Pulmonary artery endothelial cell (primary cell): ENCODE measurements at regions not wholly inside any gene's neighbourhood (a gene's known extent, or its start where the extent isn't known, plus 50 kb on each side); places are given as distances from the start of the nearest gene placed in this dataset.

ENCODE experiments used
- DNase-seq: peaks from one replicate; pipeline ENCODE4 v3.0.0-alpha.2; 2011; ENCODE audit warnings: low read depth, low spot score

GRCh38 chr13:109440320-109440719 is 346.1 kb downstream of the IRS2 start:
- no peak for DNase-seq

DNA sequence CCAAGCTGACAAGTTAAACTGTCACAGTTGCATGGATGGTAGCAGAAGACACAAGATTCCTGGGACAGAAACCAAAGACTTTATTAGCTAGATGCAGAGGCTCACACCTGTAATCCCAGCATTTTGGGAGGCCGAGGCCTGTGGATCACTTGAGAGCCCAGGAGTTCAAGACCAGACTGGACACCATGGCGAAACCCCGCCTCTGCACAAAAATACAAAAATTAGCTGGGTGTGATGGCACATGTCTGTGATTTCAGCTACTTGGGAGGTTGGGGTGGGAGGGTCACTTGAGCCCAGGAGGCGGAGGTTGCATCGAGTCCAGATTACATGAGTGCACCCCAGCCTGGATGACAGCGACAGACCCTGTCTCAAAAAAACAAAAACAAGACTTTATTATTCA is 346.6 kb downstream of the IRS2 start:
- DNase-seq = no peak

DNA sequence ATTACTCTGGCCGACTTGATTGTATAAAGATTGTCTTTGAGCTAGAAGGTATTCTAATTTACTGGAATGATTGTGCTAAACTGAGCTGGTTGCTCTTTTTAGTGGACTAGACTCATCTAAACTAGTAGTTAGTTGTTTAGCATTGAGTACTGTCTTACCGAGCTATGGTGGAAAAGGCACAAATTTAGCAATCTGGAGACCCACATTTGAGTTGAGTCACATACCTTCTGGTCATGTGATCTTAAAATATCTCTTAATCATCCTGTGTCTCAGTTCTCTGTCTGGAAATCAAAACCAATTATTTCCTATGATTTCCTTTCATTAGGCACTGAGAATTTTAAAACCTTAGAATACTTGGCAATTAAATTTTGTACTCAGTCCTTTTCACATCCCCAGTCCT is 349.5 kb downstream of the IRS2 start:
- no peak for DNase-seq

- DNase-seq = no peak
These were observed 350.2 kb downstream of the IRS2 start for GRCh38 chr13:109436055-109436622.

- DNase-seq = no peak
These were observed 355.2 kb downstream of the IRS2 start for GRCh38 chr13:109431217-109431616.

DNA sequence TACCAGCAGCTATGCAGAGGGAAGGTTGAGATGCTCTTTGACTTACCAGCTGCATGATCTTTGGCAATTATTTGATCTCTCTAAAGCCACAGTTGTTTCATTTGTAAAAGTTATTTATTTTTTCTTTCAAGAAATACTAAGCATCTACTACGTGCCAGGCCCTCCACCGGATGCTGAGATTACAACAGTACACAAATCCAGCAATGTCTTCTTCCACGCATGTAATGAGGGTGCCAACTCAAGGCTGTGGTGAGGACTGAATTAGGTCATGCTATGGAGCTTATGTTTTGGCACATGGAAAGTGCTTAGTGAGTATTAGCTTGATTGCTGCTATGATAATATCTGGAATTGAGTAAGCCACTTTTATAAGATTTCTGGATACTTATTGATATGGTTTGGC is 358.2 kb downstream of the IRS2 start:
- no peak for DNase-seq

- DNase-seq = no peak
These were observed 358.7 kb downstream of the IRS2 start for GRCh38 chr13:109427695-109428094.

DNA sequence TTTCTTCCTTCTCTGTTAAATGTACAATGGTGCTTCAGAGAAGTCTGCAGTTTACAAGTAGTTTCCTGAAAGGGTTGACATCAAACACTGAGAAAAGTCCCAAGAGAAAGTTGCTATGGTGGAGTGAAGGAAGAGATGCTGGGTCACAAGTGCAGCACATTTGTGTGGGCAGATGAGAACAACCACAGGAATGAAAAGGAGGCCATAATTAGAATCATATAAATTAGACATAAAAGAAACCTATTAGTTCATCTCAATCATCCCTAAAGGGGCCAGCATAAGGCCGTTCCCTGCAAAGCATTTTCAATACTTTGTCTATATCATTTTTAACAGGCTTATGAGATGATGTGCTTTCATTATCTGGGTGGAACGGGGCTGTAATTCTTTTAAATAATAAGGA is 359.2 kb downstream of the IRS2 start:
- no peak for DNase-seq

DNA sequence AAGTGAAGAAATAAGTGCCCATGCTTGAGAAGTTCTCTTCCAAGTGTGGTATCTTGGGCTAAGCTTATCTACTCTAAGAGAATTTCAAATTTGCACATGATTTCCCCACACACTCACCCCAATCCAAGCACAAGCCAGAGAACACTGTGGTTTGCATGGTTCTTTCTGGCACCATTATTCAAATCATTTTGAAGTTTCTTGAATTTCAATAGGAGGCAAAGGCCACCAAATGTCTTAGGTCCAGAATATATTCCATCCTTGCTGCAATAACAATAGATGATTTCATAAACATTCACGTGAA is 359.7 kb downstream of the IRS2 start:
- no peak for DNase-seq

DNA sequence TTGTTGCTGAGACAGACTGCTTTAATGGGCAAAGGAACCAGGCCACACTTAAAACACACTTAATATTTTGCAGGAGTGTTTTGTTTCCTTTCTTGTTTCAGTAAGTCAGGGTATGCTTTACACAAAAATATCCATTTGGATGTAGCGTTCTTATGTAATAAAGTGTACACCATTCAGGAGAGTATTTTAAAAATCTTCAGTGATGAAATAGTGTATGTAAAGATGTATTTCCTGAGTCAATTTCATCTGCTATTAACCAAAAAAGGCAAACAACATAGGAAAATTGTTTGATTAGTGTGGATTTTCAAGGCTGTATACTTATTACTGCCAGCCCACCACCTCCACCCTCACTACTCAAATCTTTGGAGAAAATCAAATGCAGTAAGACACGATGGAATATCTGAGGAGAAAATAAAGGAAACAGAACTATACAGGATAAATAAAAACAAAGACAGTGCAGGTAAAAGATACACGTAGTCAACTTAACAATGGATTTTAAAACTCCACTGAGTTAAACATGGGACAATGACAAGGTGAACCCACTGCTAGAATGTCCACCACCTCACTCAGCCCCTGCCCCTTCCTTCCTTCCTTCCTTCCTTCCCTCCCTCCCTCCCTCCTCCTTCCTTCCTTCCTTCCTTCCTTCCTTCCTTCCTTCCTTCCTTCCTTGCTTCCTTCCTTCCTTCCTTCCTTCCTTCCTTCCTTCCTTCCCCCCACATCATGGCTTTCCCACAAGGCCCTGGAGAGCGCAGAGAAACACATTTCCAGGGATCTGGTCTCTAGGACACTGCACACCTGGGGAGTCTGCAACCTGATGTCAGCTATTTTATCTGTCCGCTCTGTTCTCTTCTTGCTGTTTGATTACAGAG is 360.3 kb downstream of the IRS2 start:
- DNase-seq = no peak

DNA sequence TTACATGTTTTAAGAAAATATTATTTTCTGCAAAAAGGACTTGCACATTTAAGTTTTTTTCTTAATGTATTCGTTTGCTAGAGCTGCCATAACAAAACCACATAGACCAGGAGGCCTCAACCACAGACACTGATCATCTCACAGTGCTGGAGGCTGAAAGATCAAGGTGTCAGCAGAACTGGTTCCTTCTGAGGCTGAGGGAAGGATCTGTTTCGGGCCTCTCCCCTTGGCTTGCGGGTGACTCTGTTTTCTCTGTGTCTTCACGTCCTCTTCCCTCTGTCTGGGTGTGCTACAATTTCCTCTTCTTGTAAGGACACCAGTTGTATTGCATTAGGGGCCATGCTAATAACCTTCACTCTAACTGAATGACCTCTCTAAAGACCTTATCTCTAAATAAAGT is 364.2 kb downstream of the IRS2 start:
- no peak for DNase-seq

DNA sequence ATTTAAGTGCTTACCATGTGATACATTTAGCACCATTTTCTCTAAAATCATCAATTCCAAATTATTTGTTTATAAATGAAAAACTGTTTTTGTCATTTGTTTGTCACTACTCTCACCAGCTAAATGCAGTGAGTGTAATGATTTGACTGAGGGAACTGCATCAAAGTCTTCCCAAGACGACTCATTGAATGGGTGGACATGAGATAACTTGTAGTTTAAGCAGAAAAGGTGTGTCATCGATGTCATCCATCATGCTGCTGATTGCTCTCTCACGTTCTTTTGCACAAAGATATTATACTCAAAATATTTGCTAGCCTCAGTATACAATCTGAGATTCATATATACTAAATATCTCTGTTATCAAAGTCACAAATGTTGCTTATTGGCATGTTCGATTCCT is 366.5 kb downstream of the IRS2 start:
- DNase-seq = no peak

GRCh38 chr13:109418111-109418510 is 368.3 kb downstream of the IRS2 start:
- DNase-seq = no peak

DNA sequence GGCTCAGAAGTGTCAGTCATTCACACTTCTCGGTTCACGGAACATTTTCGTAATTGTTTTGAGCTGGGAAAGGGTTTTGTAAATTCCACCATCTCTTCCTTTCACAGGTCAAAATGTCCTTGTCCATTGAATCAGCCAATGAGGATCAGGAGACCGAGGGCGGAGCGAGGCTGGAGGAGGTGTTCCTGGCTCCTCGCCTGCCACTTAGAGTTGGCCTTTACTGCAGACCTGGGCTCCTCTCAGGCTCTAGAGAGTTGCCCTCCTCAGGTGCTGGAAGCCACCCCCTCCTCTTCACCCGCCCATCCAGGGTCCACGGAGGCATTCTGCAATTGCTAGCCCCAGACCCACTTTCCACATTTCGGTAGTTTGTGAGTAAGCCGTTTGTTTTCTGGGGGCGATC is 370.4 kb downstream of the IRS2 start:
- no peak for DNase-seq

GRCh38 chr13:109415057-109415456 is 371.3 kb downstream of the IRS2 start:
- no peak for DNase-seq

- no peak for DNase-seq
These were observed 374.0 kb downstream of the IRS2 start for GRCh38 chr13:109412283-109412901.

GRCh38 chr13:109410868-109411267 is 375.5 kb downstream of the IRS2 start:
- DNase-seq = no peak

DNA sequence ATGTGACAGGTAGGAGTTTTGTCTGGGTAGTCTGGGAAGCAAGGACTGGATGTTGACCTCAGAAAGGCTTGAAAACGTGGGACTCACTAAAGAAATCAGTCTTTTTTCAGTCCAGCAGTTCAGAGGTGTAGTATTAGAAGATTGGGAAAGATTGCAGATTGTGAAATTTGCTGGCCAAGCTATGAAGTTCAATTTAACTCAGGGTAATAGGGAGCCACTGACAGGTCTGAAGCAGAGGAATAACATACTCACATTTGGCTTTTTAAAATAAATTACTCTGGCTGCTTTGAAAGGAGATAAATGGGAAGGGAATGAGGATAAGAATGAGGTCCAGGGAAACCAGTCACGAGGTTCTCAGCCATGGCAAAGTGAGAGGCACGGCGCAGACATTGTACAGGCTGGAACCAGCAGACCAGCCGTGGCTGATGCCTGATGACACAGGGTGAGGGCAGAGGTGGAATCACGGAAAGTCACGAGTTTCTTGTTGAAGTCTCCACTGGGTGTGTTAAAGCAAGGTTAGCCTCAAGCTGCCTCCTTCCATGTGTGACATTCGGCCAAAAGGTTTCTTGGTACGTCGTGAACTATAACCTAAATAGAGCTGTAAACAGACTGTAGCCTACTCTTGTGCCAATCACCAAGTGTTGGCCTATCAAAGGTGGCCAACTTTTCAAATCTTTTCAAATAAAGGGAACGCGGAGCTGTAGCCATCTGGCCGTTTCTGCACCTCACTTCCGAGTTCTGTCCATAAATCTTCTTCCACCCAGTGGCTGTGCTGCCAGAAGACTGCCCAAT is 377.6 kb downstream of the IRS2 start:
- DNase-seq = no peak

DNA sequence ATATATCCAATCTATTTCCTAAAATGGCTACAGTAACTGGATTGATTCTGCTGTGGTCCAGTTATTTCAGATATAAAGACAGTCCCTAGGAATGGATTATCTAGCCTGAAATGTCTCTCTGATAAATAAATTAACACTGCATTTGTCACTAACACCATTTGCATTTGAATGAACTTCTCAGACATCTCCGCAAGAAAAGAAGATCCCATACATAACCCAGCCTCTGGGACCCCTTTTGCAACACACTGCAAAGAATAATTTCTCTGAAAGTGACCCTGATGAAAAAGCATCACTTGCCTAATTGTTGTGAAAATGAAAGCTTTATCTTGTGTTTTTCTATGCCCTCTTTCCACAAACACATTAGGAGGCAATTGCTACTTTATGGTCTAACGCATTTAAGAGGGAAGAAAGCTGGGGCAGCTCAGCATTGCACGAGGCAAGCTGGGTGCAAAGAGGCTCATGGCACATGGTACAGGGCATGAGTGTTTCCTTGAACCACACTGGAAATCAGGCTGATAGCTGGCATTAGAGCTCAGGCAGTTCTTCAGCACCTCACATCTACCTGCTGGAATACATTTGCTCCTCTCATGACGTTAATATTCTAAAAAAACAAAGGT is 379.9 kb downstream of the IRS2 start:
- DNase-seq = no peak

DNA sequence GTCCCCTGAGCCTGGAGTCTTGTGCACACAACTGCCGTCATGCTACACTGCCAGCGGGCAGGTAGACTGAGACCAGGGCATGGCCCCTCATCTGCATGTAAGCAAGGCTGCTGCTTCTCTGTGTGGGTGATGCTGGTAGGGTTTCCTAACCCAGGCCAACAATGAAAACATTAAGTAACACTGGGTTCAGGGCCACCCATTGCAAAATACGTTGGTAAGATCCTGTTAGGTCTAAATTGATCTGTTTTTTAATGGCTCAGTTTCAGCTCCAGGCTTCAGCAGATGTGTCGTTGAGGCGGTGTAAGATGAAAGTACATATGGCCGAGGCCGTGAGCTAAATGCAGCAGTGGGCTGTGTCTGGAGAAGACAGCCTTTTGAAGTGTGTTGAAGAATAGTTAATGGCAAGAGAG is 383.4 kb downstream of the IRS2 start:
- no peak for DNase-seq

GRCh38 chr13:109401891-109402290 is 384.5 kb downstream of the IRS2 start:
- DNase-seq = no peak

DNA sequence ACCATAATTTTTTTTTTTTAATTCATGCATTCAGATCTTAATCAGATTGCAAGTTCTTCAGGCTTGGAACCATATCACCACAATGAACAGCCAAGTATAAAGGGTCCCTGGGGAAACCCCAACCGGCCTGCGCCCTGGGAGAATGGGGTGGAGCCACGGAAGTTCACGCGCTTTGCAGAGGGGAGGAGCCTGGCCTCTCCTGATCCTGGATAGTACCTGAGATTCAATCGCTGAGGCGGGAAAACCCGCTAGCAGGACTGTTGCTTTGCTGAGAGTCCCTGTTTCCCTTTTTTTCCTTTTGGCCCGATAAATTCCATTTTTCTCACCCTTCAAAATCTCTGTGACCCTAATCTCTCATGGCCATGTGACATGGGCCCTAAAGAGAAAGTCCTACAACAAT is 385.1 kb downstream of the IRS2 start:
- no peak for DNase-seq
